HL-60/S4 treated with retinoic acid at 250 ng/mL for 4 days and 3 days (cell line): ENCODE measurements at regions not wholly inside any gene's neighbourhood (a gene's known extent, or its start where the extent isn't known, plus 50 kb on each side); places are given as distances from the start of the nearest gene placed in this dataset.
"Not testable (repeated sequence)": the region's sequence is repeated elsewhere in the genome, so short reads cannot be mapped to it uniquely, and the experiment has no call there.

ENCODE experiments used
- in situ Hi-C: fragments of 300-500 bp; cut with MboI; formaldehyde crosslinking; loops from 2 replicates; pipeline ENCODE4 v1.7.0; 2022; ENCODE audit warnings: low sequenced_read_pairs

DNA sequence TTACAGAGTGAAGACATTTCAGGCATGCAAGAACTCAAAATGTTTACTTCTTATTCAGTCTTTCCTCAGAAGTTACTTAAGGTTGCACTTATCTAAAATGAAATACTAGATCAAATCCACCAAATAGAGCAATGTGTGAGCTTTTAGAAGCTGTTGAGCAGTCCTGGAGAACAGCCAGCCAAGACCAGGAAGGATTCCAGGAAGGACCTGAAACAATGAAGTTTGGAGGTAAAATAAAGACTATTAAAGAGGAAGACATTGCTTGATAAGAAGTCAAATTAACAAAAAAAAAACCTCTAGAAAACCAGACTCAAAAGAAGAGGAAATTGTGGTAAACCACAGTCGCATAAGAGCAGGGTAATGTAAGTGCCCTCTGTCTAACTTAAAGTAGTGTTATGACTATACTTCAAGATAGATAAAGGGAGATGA is 156.2 kb upstream of the S1PR3 start:
- in situ Hi-C loops, result no loop called here

DNA sequence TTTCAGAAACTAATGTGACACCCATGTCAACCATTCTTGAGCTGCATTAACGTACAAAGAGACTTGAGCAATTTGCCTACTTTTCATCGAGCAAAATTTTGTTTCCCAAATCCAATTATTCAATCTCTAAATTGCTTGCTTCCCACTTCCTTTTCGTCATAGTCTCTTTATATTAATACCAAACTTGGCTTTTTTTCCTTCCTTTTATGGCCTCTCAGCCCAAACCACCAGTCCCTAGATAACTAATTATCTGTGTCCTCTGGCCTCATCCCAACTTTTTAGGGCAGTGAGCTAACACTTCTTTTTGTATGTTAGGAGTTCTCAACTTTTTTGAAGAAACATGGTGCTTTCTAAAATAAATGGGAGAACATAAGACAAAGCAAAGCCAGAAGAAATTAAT is 155.5 kb upstream of the S1PR3 start:
- in situ Hi-C loops, result no loop called here

DNA sequence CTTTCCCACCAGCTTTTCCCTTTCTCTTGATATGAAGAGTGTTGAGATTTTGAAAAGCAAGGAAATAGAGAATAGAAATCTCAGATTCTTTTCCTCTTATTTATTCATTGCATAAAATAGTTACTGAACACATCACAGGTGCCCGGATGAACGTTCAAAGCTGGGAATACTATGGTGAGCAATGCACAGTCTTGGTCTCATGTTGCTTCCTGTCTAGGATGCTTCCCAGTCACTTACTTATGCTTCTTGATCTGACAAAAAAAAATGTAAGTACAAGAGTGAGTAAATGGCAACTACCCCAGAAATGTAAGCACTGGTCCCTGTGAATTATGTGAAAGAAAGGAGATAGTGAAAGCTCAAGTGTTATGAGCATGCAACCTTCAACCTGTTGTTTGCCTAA is 153.5 kb upstream of the S1PR3 start:
- in situ Hi-C loops, result no loop called here

DNA sequence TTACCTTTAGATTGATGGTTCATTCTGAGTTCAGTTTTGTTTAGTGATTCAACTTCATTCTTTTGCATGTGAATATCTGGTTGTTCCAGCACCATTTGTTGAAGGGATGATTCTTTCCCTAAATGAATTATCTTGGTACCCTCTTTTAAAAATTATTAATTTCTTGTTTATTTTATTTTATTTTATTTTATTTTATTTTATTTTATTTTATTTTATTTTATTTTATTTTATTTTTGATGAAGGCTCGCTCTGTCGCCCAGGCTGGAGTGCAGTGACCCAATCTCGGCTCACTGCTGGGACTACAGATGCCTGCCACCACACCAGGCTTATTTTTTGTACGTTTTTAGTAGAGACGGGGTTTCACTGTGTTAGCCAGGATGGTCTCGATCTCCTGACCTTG is 141.4 kb upstream of the S1PR3 start:
- in situ Hi-C loops, result not testable (repeated sequence)

DNA sequence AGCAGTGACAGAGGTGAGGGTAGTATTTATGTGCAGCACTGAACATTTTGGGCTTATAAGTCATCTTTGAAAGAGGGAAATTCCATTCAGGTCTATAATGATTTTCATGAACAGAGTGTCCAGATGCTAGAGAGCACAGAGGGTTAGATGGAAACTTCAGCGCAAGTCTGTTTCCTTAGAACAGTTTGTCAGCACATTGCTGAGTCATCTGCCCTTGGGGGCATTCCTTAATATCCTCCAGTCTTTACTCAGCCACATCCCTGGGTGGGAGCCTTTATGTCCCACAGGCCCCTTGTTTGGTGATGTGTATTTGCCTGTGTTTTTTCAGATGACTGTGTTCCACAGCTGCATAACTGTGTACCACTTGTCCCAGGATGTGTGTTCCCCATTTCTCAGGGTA is 138.5 kb upstream of the S1PR3 start:
- in situ Hi-C loops, result no loop called here

DNA sequence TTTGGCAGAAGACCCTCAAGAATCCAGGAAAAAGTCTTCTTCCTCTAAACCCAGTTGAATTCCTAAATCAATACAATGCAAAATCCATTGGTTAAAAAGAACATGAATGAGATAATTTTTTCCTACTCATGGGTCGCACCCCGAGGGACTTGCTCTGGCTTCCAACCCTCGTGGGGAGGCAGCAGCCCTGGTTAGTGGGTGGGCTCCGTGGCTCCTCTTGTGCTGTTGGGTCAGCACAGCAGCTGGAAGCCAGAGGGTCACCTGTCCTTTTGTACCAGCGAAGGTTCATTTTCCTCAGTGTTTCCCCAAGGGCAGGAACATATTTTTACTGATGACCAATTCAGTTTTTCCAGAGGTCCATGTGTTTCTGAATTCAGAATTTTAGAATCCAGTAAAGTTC is 120.6 kb upstream of the S1PR3 start:
- in situ Hi-C loops, result no loop called here

DNA sequence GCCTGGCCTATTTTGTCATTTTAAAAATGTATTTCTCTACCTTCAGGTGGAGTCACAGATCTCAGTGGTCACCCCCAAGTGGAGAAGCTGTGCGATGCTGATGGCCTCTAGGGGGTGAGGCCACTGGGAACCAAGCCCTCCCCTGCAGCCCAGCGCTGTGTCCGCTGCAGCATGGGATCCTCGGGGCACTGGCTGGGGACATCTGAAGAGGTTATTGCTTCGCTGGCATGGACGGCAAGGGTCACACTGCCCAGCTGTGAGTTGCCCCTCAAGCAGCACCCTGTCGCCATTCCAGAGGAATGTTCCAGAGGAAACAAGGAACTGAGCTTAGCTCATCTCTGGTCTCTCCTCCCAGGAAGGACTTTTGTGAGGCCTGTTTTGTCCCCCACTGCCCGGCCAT is 119.6 kb upstream of the S1PR3 start:
- in situ Hi-C loops, result no loop called here

DNA sequence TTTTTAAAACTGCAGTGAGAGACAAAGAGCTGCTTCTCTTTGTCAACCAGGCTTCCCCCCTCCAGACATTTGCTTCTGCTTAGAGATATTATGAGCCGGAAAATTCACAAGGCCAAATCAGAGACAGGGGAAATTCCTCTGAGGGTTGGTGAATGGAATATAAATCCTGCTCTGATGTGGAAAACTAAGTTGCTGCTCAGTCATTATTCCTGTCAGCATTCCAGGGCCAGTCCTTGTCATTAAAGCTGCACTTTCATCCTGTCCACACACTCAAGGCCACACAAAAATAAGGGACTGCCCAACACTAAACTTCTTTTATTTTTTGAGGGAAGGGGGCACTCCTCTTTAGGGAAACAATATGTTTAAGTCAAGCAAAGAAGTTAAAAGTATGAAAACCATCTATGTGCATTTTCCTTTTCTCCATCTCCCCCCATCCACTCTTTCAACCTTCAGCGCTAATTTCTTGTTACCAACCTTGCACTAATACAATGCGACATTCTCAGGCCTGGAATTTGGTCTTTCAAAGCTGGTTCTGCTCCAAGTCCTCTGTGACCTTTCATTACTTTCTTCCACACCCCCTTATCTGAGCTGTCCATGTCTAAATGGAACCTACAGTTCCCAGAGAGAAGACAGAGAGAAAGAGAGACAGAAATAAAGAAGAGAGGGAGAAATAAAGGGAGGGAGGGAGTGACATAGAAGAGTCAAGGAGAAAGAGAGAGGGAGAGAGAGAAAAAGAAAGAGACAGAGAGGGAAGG is 118.9 kb upstream of the S1PR3 start:
- in situ Hi-C loops, result no loop called here

DNA sequence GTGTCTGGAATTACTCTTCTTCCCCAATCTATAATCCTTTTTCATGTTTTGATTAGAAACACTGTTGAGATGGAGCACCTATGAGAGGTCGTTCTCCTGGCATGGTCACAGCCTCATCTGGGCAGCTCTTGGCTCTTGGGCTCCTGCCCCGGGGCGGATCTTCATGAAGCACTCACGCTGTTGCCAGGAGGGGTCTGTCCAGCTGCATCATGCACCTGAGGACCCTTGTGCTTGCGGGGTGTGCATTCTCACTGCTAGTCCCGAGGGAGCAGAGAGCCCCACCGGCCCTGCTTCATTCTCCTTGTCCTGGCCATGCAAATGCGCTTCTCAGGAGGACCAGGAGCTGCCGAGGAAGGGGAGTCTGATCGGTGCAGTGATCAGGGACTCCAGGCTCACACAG is 117.6 kb upstream of the S1PR3 start:
- in situ Hi-C loops, result no loop called here

DNA sequence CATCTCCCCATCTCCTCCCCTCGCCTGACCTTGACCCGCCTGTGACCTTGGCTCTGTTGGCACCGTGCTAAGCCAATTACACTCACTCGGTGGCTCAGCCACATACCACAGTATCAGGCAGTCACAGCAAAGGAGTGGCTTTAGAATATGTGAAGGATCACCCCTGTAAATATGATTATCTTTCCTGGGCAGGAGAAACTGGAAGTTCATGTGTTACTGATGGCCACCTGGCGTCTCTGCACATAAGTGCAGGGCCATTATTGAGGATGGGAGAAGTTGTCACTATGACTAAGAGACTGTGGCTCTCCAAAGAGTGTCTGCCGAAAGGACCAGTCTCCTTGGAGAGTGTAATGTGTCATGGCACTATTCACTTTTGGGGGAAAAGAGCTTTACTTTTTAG is 116.9 kb upstream of the S1PR3 start:
- in situ Hi-C loops, result no loop called here

DNA sequence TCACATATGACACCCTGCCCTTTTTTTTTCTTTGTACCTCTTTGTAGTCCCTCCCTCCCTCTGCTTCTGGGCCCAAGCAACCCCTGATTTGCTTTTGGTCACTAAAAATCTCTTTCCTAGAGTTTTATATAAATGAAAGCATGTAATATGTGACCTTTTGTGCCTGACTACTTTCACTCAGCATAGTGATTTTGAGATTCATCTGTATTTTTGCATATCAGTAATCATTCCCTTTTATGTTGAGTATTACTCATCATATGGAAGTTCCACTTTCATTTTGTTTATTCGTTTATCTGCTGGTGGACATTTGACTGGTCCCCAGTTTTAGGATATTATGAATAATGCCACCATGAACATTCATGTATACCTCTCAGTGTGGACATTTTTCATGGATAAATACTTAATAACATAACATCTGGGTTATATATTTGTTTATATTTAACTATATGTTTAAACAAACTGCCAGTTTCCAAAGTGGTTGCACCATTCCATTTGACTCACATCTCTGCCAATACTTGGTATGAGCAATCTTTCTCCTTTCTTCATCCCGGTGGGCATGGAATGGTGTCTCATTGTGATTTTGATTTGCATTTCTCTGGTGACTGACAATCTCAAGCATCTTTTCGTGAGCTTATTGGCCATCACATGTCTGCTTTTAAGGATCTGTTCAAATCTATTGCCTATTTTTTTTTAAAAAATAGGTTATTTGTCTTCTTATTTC is 115.7 kb upstream of the S1PR3 start:
- in situ Hi-C loops, result no loop called here

DNA sequence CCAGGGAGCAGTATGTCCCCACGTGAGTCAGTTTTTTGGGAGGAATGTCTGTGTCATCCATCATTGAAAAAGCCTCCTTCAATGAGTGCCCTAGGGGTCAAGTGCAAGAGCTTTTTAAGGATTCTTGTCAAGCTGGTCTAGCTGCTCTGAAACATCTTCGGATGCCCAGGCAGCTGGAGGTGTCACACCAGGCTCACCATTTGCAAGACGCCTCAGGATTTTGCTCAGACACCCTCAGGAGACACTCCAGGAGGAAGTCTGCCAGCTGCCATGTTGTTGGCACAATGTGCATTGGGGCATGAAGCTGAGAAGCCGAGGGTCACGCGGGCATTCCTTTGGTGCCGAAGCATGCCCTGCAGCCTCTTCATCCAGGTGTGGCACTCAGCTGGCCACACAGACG is 111.1 kb upstream of the S1PR3 start:
- in situ Hi-C loops, result no loop called here

DNA sequence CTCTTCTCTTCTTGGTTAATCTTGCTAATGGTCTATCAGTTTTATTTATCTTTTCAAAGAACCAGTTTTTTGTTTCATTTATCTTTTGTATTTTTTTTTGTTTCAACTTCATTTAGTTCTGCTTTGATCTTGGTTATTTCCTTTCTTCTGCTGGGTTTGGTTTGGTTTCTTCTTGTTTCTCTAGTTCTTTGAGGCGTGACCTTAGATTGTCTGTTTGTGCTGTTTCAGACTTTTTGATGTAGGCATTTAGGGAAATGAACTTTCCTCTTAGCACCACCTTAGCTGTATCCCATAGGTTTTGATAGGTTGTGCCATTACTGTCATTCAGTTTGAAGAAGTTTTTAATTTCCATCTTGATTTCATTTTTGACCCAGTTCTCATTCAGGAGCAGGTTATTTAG is 107.0 kb upstream of the S1PR3 start:
- in situ Hi-C loops, result not testable (repeated sequence)

DNA sequence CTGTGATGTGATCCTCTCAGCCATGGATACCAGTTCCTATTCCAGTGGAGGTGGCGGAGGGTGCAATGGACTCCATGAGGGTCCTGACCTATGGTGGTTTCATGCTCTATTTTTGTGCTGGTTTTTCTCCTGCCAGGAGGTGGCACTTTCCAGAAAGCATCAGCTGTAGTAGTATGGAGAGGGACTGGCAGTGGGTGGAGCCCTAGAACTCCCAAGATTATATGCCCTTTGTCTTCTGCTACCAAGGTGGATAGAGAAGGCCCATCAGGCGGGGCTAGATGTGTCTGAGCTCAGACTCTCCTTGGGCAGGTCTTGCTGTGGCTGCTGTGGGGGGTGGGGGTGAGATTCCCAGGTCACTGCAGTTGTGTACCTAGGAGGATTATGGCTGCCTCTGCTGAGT is 104.5 kb upstream of the S1PR3 start:
- in situ Hi-C loops, result not testable (repeated sequence)

DNA sequence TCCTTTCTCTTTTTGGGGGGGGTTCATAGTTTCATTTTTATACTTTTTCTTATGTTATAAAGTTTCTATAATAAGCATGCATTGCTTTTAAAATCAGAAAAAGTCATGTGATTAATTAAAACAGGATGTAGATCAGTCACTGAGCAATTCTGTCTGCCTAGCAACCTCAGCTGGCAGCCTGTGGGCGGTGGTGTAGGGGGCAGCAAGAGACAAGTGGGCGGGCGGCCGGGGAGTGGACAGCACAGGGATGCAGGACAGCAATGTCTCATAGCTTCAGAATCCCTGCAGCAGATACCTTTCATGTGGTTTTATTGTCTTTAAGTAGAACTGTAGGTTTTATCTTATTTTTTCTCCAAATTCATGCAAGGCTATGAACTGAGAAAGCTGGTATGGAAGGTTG is 101.9 kb upstream of the S1PR3 start:
- in situ Hi-C loops, result no loop called here

DNA sequence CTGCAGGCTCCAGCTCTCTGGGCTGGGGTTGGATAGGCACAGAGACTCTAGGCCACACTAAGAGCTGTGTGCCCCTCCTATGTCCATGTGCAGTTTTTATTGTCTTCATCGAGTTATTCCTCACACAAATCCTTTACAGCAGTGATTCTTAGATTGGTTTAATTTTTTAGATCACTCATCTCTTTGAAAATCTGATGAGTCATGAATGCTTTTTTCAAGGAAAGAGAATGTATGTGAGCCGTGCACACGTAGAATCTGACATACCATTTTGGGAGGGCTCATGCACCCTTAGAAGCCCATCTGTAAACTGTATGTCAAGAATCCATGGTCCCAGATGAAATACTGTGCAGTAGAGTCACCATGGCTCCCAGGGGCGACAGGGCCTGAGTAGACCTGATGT is 100.7 kb upstream of the S1PR3 start:
- in situ Hi-C loops, result no loop called here

DNA sequence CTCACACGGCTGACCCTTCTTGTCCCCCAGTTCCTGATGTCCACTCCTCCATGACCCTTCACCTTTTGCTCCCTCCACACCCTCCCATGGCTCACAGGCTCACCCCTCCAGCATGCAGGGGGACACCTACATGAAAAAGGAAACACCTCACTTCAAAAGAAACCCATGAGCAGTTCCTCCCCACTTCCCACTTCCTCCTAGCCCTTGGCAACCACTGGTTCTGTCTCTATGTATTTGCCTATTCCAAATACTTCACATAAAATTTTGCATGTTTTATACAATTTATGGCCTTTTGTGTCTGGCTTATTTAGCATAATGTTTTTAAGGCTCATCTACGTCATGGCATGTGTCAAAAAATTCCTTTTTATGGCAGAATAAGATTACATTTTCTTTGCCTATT is 100.2 kb upstream of the S1PR3 start:
- in situ Hi-C loops, result no loop called here

DNA sequence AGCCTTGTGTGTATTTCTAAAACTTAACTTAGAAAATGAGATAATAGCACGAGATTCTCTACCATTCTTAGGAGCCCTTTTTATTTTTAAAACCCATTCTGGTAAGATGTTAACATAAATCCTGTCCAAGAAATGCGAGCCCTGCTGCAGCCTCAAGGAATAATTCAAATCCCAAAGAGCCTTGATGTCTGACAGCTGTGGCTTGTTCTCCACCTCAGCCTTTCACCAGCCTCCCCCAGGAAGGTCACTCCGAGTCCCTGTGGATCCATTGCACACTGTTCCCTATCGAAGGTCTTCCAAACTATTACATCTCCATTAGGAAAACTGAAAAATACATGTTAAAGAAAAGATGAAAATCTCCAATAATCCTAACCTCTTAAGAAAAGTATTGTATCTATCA is 98.5 kb upstream of the S1PR3 start:
- in situ Hi-C loops, result no loop called here

DNA sequence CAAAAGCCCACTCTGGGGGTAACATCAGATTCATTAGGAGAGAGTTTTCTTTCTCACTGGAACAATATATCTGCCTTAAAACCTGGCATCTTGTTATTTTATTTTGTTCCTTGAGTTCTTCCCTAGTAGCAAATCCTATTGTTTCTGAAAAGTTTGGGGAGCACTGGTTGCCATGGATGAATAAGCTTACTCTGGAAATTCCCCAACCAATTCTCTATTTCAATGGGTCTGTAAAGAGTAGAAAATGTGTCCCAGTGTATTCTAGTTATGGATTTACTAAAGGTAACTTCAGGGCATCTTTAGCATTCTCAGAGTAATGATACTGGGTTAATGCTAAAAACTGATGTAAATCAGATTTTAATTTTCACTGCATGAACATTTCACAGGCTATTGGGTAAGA is 94.2 kb upstream of the S1PR3 start:
- in situ Hi-C loops, result no loop called here

DNA sequence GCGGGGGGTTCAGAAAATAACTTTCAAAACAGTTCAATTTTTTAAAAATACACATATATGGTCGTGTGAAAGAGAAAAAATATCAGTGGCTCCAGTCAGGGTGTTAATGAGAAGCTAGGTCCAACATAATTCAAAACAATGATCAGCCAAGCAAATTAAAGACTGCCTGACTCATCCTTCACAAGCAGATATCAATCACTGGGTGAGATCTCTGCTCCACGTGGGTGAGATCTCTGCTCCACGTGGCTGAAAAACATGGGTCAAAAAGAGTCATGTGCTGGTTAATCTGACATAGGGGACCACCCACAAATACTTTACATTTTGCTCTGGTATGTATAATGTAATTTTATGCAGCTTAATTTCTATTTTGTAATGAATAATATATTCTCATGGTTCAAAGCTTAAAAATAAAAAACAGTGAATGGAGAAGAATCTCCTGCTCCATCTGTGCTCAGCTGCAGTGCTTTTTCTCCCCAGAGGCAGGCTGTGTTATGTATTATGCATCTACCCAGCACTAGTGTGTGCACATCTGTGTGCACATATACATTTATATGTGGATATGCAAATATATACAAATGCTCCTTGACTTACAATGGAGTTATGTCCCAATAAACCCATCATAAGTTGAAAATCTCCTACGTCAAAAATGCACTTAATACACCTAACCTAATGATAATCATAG is 93.1 kb upstream of the S1PR3 start:
- in situ Hi-C loops, result no loop called here

DNA sequence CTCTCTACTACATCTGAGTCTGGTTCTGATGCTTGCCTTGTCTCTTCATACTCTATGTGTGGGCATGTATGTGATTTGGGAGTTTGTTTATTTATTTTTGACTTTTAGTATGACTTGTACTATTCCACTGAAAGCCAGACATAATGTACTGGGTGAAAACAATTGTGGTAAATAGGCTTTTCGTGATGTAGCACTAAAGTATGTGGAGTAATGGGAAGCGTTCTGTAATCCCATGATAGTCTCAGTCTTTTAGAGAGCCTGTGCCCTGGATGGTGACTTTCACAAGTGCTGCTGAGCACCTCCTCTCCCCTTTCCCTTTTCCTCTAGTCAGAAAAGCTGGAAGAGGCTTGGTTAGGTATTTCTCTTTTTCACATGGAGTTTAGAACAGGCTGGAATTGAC is 85.8 kb upstream of the S1PR3 start:
- in situ Hi-C loops, result no loop called here

DNA sequence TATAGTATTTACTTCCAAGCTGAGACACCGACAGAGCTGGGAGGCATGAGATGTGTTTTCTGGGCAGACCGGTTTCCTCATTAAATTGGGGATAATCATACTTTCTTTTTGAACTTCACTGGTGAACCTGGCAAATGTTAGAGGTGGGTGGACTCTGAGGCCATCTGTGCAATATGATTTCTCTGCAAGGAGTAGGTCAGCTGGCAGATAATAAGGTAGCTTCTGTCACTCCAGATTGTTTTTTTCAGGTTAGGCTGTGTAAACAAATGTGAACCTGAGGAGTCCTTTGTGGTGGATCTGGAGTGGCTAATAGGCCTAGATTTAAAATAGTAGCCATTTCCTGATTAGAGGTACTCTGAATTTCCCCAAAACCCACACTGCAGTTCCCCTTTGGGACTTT is 75.4 kb upstream of the S1PR3 start:
- in situ Hi-C loops, result no loop called here
